Colonic mucosa (tissue), 4 donors: ENCODE measurements at regions not wholly inside any gene's neighbourhood (a gene's known extent, or its start where the extent isn't known, plus 50 kb on each side); places are given as distances from the start of the nearest gene placed in this dataset.

Experiments used
- DNase-seq: peaks from one replicate; pipeline ENCODE4 v3.0.0-alpha.2; 2020
- H3K27ac ChIP-seq: fragments of 200-600 bp; one replicate; pipeline ENCODE4 v1.8.0; 2021
- H3K27me3 ChIP-seq: fragments of 200-600 bp; one replicate; pipeline ENCODE4 v1.8.0; 2021
- H3K36me3 ChIP-seq: fragments of 200-600 bp; one replicate; pipeline ENCODE4 v1.8.0; 2021
- H3K4me1 ChIP-seq: fragments of 200-600 bp; one replicate; pipeline ENCODE4 v1.8.0; 2021; ENCODE audit warnings: mild to moderate bottlenecking
- H3K4me3 ChIP-seq: fragments of 200-600 bp; one replicate; pipeline ENCODE4 v1.8.0; 2021
- H3K9ac ChIP-seq, 2 donors: one replicate each; pipeline ENCODE4 v1.7.0; 2013; ENCODE audit warnings: control low read depth in 2 of 2, low read depth in 2 of 2, low read length in 2 of 2
- H3K9me3 ChIP-seq: fragments of 200-600 bp; one replicate; pipeline ENCODE4 v1.8.0; 2021
- CTCF ChIP-seq: fragments of 200-600 bp; IDR thresholded peaks from one replicate; pipeline ENCODE4 v1.8.0; 2022; ENCODE audit warnings: antibody characterized with exemption, mild to moderate bottlenecking
- intact Hi-C: fragments of 100-400 bp; cut with DNase I; formaldehyde crosslinking; loops from one replicate; pipeline ENCODE4 v1.14.1; 2022
- donor health status: healthy.
- donor health status: DM: no; HTN: no; CAD: no.
- donor health status: DM: no; HTN: no; CAD: no.

DNA sequence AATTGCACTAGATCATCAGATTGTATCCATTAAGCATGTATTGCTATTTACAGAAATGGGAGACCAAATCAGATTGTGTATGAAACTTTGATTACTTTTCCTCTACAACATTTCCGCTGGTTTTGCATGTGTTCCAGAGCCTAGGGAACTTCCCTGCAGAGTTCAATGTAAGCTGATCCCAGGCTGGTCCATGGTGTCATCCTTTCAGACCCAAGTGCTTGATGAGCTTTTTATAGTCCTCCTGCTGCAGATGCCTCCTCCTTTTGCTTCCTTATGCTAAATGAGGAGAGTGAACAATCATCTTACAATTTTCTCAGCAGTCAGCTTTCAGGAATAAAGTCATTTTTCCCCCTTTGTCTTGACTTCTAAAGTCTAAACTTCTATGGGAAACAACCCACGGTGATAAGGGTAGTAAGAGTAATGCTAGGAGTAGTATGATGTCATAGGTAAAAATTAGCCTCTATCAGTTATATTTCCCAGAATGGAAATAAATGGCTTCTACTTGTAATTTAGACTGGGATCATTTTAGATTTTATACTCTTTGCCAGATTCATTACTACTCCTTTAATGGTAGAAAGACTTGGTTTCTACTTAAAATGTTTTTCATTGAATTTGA is 55.1 kb upstream of the SLC4A4 start:
- Histone ChIP-seq H3K36me3 (no peaks in the 10 kb centered on the region), H3K27me3 (no peaks in the 10 kb centered on the region), H3K9me3 (no peaks in the 10 kb centered on the region), H3K27ac (no peak overlapping the region), H3K4me3 (no peak overlapping the region), H3K4me1 (no peaks in the 10 kb centered on the region), H3K9ac (no peak overlapping the region)
- TF ChIP-seq CTCF: no peak
- no peak for DNase-seq
- intact Hi-C loops: no loop called here

- H3K27ac ChIP-seq: no peak overlapping the region
- intact Hi-C loops: no loop called here
- TF ChIP-seq CTCF: no peak
- H3K9me3 ChIP-seq: no peaks in the 10 kb centered on the region
- H3K36me3 ChIP-seq: no peaks in the 10 kb centered on the region
- no peak overlapping the region for H3K4me3 ChIP-seq
- H3K9ac ChIP-seq: no peak overlapping the region
- H3K27me3 ChIP-seq: no peaks in the 10 kb centered on the region
- no peak for DNase-seq
- no peaks in the 10 kb centered on the region for H3K4me1 ChIP-seq
These were observed 51.5 kb upstream of the SLC4A4 start for GRCh38 chr4:71287305-71287704.

GRCh38 chr4:71288875-71289274 is 49.9 kb upstream of the SLC4A4 start:
- H3K9ac ChIP-seq: no peak overlapping the region
- H3K36me3 ChIP-seq: no peaks in the 10 kb centered on the region
- no peak overlapping the region for H3K4me3 ChIP-seq
- H3K27ac ChIP-seq: no peak overlapping the region
- H3K9me3 ChIP-seq: no peaks in the 10 kb centered on the region
- TF ChIP-seq CTCF: no peak
- intact Hi-C loops: no loop called here
- H3K27me3 ChIP-seq: no peaks in the 10 kb centered on the region
- DNase-seq: peak; percentile 56
- no peaks in the 10 kb centered on the region for H3K4me1 ChIP-seq
